Astrocyte (in vitro differentiated cells and primary cell): ENCODE measurements at regions not wholly inside any gene's neighbourhood (a gene's known extent, or its start where the extent isn't known, plus 50 kb on each side); places are given as distances from the start of the nearest gene placed in this dataset.

Experiments used
- CTCF ChIP-seq: IDR thresholded peaks from 2 replicates; pipeline ENCODE4 v1.5.1; 2011; ENCODE audit warnings: low read depth, mild to moderate bottlenecking, inconsistent platforms, low read length, moderate library complexity; ENCODE audit not compliant: insufficient read depth
- EZH2 ChIP-seq: IDR thresholded peaks from 2 replicates; pipeline ENCODE4 v1.6.1; 2012; ENCODE audit warnings: mild to moderate bottlenecking, low read length, inconsistent platforms; ENCODE audit not compliant: insufficient read depth

- TF ChIP-seq CTCF (no peak), EZH2 (no peak)
These were observed 135.6 kb upstream of the PRMT8 start for GRCh38 chr12:3355378-3355900.
